OCI-LY1 (cell line): ENCODE measurements at regions not wholly inside any gene's neighbourhood (a gene's known extent, or its start where the extent isn't known, plus 50 kb on each side); places are given as distances from the start of the nearest gene placed in this dataset.

Experiments used
- H2AFZ ChIP-seq: fragments of 200-600 bp; sonication (generic), shearing (Covaris generic); 2 replicates; pipeline ENCODE4 v1.6.0; 2014; ENCODE audit warnings: antibody characterized with exemption, mild to moderate bottlenecking, low read length
- H3F3A ChIP-seq: fragments of 200-600 bp; sonication (generic), shearing (Covaris generic); 2 replicates; pipeline ENCODE4 v1.6.0; 2014; ENCODE audit warnings: mild to moderate bottlenecking, antibody characterized with exemption, low read length, moderate library complexity; ENCODE audit not compliant: insufficient read depth
- H3K27ac ChIP-seq: fragments of 200-600 bp; sonication (generic); 2 replicates; pipeline ENCODE4 v1.5.1; 2014; ENCODE audit warnings: low read length, mixed run types, mild to moderate bottlenecking, low read depth; ENCODE audit not compliant: poor library complexity, severe bottlenecking
- H3K27me3 ChIP-seq: fragments of 200-600 bp; sonication (generic); 2 replicates; pipeline ENCODE4 v1.6.0; 2014; ENCODE audit warnings: antibody characterized with exemption, mild to moderate bottlenecking, low read length, moderate library complexity; ENCODE audit not compliant: insufficient read depth
- H3K36me3 ChIP-seq: fragments of 200-600 bp; sonication (generic); 2 replicates; pipeline ENCODE4 v1.6.1; 2014; ENCODE audit warnings: mild to moderate bottlenecking, antibody characterized with exemption, low read length, moderate library complexity, mixed read lengths; ENCODE audit not compliant: insufficient read depth
- H3K4me1 ChIP-seq: fragments of 200-600 bp; sonication (generic); 2 replicates; pipeline ENCODE4 v1.5.1; 2014; ENCODE audit warnings: mild to moderate bottlenecking, low read length, moderate library complexity; ENCODE audit not compliant: insufficient read depth, severe bottlenecking
- H3K4me2 ChIP-seq: fragments of 200-600 bp; sonication (generic), shearing (Covaris generic); 2 replicates; pipeline ENCODE4 v1.6.1; 2014; ENCODE audit warnings: low read length
- H3K4me3 ChIP-seq: fragments of 200-600 bp; sonication (generic); 2 replicates; pipeline ENCODE4 v1.5.1; 2014; ENCODE audit warnings: low read length, low read depth, mild to moderate bottlenecking, mixed read lengths; ENCODE audit not compliant: poor library complexity, severe bottlenecking
- H3K79me2 ChIP-seq: fragments of 200-600 bp; shearing (Covaris generic); 2 replicates; pipeline ENCODE4 v1.6.1; 2016; ENCODE audit warnings: mixed run types, low read length, mixed read lengths; ENCODE audit not compliant: insufficient read depth
- H3K9ac ChIP-seq: fragments of 200-600 bp; sonication (generic), shearing (Covaris generic); 2 replicates; pipeline ENCODE4 v1.6.1; 2014; ENCODE audit warnings: mild to moderate bottlenecking, low read length, mixed read lengths
- H3K9me2 ChIP-seq: fragments of 200-600 bp; sonication (generic), shearing (Covaris generic); 2 replicates; pipeline ENCODE4 v1.6.1; 2014; ENCODE audit warnings: low read depth, mild to moderate bottlenecking, low read length, mixed read lengths
- H3K9me3 ChIP-seq: fragments of 200-600 bp; shearing (Covaris generic); 2 replicates; pipeline ENCODE4 v1.6.1; 2014; ENCODE audit warnings: low read length, mixed read lengths
- H4K20me1 ChIP-seq: fragments of 200-600 bp; sonication (generic), shearing (Covaris generic); 2 replicates; pipeline ENCODE4 v1.6.0; 2016; ENCODE audit warnings: mild to moderate bottlenecking, low read length; ENCODE audit not compliant: insufficient read depth
- EZH2 ChIP-seq: fragments of 200-600 bp; sonication (generic), shearing (Covaris generic); IDR thresholded peaks from 2 replicates; pipeline ENCODE4 v1.8.0; 2017; ENCODE audit warnings: borderline replicate concordance, mixed run types, mild to moderate bottlenecking, antibody characterized with exemption, low read length, moderate library complexity, mixed read lengths
- TF ChIP-seq, protein P1 (sequence below): fragments of 200-600 bp; sonication (generic), shearing (Covaris generic); IDR thresholded peaks from 2 replicates; pipeline ENCODE4 v1.5.1; 2017; ENCODE audit warnings: mild to moderate bottlenecking, antibody characterized with exemption, low read length, moderate library complexity, mixed read lengths

GRCh38 chr6:8574311-8574710 lies 139.0 kb upstream of the SLC35B3 start:
- no peaks in the 10 kb centered on the region for H3K36me3 ChIP-seq
- no peaks in the 10 kb centered on the region for H3K4me1 ChIP-seq
- no peak overlapping the region for H3K4me3 ChIP-seq
- no peaks in the 10 kb centered on the region for H4K20me1 ChIP-seq
- H2AFZ ChIP-seq, result no peak overlapping the region
- no peaks in the 10 kb centered on the region for H3K9me2 ChIP-seq
- H3K79me2 ChIP-seq, result no peaks in the 10 kb centered on the region
- H3F3A ChIP-seq, result no peaks in the 10 kb centered on the region
- no peak overlapping the region for H3K27ac ChIP-seq
- TF ChIP-seq, protein P1, sequence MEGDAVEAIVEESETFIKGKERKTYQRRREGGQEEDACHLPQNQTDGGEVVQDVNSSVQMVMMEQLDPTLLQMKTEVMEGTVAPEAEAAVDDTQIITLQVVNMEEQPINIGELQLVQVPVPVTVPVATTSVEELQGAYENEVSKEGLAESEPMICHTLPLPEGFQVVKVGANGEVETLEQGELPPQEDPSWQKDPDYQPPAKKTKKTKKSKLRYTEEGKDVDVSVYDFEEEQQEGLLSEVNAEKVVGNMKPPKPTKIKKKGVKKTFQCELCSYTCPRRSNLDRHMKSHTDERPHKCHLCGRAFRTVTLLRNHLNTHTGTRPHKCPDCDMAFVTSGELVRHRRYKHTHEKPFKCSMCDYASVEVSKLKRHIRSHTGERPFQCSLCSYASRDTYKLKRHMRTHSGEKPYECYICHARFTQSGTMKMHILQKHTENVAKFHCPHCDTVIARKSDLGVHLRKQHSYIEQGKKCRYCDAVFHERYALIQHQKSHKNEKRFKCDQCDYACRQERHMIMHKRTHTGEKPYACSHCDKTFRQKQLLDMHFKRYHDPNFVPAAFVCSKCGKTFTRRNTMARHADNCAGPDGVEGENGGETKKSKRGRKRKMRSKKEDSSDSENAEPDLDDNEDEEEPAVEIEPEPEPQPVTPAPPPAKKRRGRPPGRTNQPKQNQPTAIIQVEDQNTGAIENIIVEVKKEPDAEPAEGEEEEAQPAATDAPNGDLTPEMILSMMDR, result no peak
- no peak for TF ChIP-seq EZH2
- no peak overlapping the region for H3K9ac ChIP-seq
- H3K9me3 ChIP-seq, result no peaks in the 10 kb centered on the region
- no peaks in the 10 kb centered on the region for H3K27me3 ChIP-seq
- H3K4me2 ChIP-seq, result no peak overlapping the region

- Histone ChIP-seq H3K9me3 (no peaks in the 10 kb centered on the region), H3K36me3 (no peaks in the 10 kb centered on the region), H3K27ac (no peak overlapping the region), H3K9ac (no peak overlapping the region), H3K4me1 (no peaks in the 10 kb centered on the region), H3F3A (no peaks in the 10 kb centered on the region), H3K79me2 (no peaks in the 10 kb centered on the region), H2AFZ (no peak overlapping the region), H3K9me2 (no peaks in the 10 kb centered on the region), H3K4me3 (no peak overlapping the region), H4K20me1 (no peaks in the 10 kb centered on the region), H3K27me3 (no peaks in the 10 kb centered on the region), H3K4me2 (no peak overlapping the region)
- TF ChIP-seq EZH2, result no peak
- TF ChIP-seq, protein P1, result no peak
These were observed 135.0 kb upstream of the SLC35B3 start for GRCh38 chr6:8570256-8570920.

- Histone ChIP-seq H3K9me2 (no peaks in the 10 kb centered on the region), H3K4me2 (no peak overlapping the region)
These were observed 126.8 kb upstream of the SLC35B3 start for GRCh38 chr6:8562125-8562524.

More at GRCh38 chr6:8562125-8562524, 126.8 kb upstream of the SLC35B3 start:
- Histone ChIP-seq H3K27ac (no peak overlapping the region), H3K36me3 (no peaks in the 10 kb centered on the region), H2AFZ (no peak overlapping the region), H3K9me3 (no peaks in the 10 kb centered on the region), H3K9ac (no peak overlapping the region), H3K79me2 (no peaks in the 10 kb centered on the region), H3K27me3 (no peaks in the 10 kb centered on the region), H3K4me3 (no peak overlapping the region), H3F3A (no peaks in the 10 kb centered on the region), H3K4me1 (no peaks in the 10 kb centered on the region), H4K20me1 (no peaks in the 10 kb centered on the region)
- TF ChIP-seq EZH2, result no peak
- TF ChIP-seq, protein P1, result no peak
